NB4 (cell line): ENCODE measurements at regions not wholly inside any gene's neighbourhood (a gene's known extent, or its start where the extent isn't known, plus 50 kb on each side); places are given as distances from the start of the nearest gene placed in this dataset.

Experiments used
- CTCF ChIP-seq: IDR thresholded peaks from one replicate; pipeline ENCODE4 v1.5.1; 2012; ENCODE audit warnings: low read depth, low read length
- MAX ChIP-seq: IDR thresholded peaks from 2 replicates; pipeline ENCODE4 v1.6.1; 2011; ENCODE audit warnings: low read depth, low read length
- MYC ChIP-seq: IDR thresholded peaks from 2 replicates; pipeline ENCODE4 v1.6.1; 2011; ENCODE audit warnings: low read depth, low read length
- POLR2A ChIP-seq: IDR thresholded peaks from 2 replicates; pipeline ENCODE4 v1.6.1; 2011; ENCODE audit warnings: mild to moderate bottlenecking; ENCODE audit not compliant: insufficient read length; ENCODE audit errors: extremely low read depth

GRCh38 chr4:18670034-18670433 is 648.5 kb upstream of the LCORL start:
- no peak for TF ChIP-seq CTCF
- no peak for TF ChIP-seq POLR2A
- TF ChIP-seq MYC = no peak
- no peak for TF ChIP-seq MAX
